Embryonic facial prominence (tissue), 1 donor: ENCODE measurements at regions not wholly inside any gene's neighbourhood (a gene's known extent, or its start where the extent isn't known, plus 50 kb on each side); places are given as distances from the start of the nearest gene placed in this dataset.

Experiments
- DNase-seq: peaks from one replicate; pipeline ENCODE4 v3.0.0-alpha.2; 2016; ENCODE audit errors: extremely low spot score

DNA sequence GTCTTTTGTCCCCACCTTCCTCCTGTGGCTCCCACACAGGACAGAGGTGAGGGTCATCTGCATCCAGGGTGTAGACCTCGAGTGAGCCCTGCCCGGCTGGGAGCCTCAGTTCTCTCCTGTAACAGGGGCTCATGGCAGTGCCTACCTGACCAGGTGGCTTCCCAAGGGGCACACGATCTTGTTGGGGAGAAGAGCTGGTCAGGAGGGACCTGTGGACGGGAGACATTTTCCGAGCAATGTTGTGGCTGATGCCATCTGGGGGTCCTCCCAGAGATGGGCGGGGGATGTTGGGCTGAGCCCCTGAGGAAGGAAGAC, 51.9 kb downstream of the CEBPB start:
- no peak for DNase-seq

GRCh38 chr20:50242863-50243609, 52.4 kb downstream of the CEBPB start:
- DNase-seq: no peak

GRCh38 chr20:50243610-50244351, 53.2 kb downstream of the CEBPB start:
- no peak for DNase-seq

DNA sequence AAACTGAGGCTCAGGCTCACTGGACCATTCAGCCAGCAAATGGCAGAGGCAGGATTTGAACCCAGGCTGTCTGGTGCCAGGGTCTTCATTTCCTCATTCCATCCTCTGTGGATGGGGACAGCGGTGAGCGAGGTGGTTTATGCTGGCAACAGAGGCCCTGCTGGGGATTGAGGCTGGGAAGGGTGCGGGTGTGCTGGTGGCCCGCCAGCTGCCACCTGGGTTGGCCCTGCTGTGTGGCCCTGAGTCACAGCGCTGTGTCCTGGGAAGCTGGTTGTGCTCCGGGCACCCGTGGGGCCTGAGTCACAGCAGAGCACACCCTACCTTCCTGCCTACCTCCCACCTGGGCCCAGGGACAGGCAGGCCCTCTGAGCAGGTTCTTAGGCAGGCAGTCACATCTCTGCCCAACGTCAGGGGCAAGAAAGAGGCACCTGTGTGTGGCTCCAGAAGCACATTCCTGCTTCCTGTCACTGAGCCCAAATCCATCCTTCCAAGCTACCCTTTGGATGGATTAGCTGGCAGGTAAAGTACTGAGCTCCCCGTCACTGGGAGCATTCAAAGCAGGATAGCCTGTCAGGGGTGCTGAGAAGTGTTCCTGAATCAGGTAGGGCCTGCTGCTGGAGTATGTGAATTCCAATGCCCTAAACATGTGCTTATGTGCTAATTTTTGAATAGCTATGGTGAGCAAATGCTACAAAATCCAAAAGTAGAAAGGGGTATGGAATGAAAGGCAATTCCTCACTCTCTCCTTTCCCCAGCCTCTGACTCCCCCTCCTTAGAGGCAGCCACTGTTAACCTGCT, 53.9 kb downstream of the CEBPB start:
- DNase-seq: no peak

GRCh38 chr20:50245498-50246366, 55.1 kb downstream of the CEBPB start:
- no peak for DNase-seq

- no peak for DNase-seq
Measured at GRCh38 chr20:50246367-50247195, 56.0 kb downstream of the CEBPB start.

GRCh38 chr20:50247196-50248094, 56.8 kb downstream of the CEBPB start:
- DNase-seq: no peak

- DNase-seq: no peak
Measured at GRCh38 chr20:50248104-50248641, 57.5 kb downstream of the CEBPB start.

- no peak for DNase-seq
Measured at GRCh38 chr20:50249447-50250388, 59.1 kb downstream of the CEBPB start.

GRCh38 chr20:50250679-50251382, 60.2 kb downstream of the CEBPB start:
- no peak for DNase-seq

DNA sequence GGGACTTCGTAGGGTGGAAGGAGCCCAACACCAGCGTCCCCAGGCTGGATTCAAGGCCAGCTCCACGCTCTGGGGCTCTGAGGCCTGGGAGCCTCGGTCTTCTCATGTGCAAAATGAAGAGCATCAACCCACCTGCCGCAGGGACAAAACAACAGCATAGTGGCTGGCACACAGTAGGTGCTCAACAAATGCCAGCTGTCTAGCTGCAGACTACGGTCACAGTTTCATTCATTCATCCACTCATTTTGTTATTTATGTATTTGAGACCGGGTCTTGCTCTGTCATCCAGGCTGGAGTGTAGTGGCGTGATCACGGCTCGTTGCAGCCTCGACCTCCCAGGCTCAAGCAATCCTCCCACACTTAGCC, 60.7 kb downstream of the CEBPB start:
- no peak for DNase-seq

DNA sequence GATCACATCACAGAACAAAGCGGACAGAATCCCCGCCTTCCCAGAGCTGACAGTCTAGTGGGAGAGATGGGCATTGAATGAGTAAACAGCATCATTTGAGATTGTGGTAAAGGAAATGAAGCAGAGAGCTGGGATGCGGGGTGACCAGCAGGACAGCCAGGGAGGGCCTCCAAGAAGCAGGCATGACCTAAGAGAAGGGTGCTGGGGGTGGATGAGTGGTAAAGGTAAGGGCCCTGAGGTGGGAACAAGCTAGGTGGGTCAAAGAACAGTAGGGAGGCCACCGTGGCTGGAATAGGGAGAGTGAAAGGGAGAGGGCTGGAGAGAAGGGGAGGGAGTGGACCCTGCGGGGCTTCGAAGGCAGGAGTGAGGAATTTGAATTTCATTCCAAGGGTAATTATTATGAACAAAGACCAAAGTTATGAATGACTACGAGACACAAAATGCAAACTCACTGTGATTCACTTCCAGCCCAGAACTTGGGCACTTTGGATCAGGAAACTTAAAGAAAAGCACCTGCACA, 61.4 kb downstream of the CEBPB start:
- DNase-seq: no peak

DNA sequence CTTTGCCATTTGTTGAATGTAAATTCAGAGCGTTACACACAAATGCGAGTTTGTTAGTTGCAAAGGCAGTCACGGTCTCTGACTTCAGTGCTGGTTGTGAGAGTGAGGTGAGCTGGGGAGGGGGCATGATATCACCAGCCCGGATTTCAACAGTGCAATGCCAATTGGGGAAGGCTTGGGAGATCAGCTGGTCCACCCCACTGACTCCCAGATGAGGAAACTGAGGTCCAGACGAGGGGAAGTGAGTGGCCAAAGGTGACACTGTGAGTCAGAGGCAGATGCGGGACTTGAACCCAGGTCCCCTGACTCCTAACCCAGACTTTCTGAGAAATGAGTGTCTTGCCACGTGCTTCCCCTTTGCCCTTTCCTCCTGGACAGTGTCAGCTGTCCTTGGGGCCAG, 62.1 kb downstream of the CEBPB start:
- no peak for DNase-seq

DNA sequence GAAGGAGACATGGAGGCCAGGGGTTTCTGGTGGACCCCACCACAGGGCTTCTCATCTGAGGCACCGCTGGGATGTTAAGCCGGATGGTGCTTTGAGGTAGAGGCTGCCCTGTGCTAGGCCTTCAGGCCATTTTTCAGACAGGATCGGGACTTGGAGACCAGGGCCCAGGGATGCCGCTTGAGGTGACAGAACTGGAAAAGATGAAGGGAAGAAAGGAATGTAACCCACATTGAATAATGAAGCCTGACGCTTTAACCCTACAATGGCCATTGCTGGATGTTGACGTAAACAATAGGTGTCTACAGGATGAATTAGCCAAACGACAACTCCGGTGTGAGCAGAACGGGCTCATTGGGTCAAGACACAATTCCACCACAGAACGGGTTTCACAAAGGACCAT, 62.5 kb downstream of the CEBPB start:
- no peak for DNase-seq

DNA sequence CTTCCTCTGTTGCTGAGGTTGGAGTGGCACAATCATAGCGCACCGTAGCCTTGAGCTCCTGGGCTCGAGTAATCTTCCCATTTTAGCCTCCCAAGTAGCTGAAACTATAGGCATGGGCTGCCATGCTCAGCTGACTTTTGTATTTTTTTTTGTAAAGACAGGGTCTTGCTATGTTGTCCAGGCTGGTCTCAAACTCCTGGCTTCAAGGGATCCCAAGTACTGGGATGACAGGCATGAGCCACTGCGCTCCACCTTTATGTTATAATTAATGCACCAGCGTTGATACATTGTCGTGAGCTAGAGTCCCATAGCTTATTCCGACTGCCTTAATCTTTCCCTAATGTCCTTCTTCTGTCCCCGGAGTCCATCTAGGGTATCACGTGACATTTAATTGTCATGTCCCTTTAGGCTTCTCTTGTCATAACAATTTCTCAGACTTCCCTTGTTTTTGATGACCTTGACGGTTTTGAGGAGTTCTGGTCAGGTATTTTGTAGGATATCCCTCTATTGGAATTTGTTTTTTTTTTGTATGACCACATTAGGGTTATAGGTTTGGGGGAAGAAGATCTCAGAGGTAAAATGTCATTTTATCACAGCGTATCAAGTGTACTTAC, 63.9 kb downstream of the CEBPB start:
- no peak for DNase-seq

DNA sequence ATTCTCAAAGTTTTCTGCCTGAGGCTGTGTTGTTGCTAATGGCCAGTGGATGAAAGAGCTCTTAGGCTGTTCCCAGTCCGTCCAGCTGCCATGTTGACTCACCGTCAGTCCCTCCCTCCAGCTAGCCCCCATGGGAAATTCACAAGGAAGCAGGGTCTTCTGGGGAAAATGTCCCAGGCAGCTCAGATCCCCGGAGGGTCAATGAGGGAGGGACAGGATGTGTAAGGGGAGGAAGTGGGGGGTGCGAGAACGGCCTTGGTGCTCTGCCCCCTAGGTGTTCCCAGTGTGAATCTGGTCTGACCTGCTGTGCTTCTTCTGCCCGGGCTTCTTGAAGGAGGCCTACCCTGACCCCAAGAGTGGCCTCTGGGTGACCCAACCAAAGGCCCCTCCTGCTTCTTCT, 65.9 kb downstream of the CEBPB start:
- no peak for DNase-seq

GRCh38 chr20:50257860-50258259, 67.2 kb downstream of the CEBPB start:
- DNase-seq: no peak
